Mucosa of rectum (tissue), 2 donors: ENCODE measurements at regions not wholly inside any gene's neighbourhood (a gene's known extent, or its start where the extent isn't known, plus 50 kb on each side); places are given as distances from the start of the nearest gene placed in this dataset.

ENCODE experiments used
- H3K27ac ChIP-seq, 2 donors: one replicate each; pipeline ENCODE4 v1.7.0; 2013; ENCODE audit warnings: inconsistent platforms in 2 of 2, low read depth in 2 of 2, low read length in 2 of 2
- H3K27me3 ChIP-seq, 2 donors: one replicate each; pipeline ENCODE4 v1.7.0; 2013; ENCODE audit warnings: low read length in 2 of 2; ENCODE audit not compliant: control insufficient read depth in 2 of 2, insufficient read depth in 2 of 2
- H3K36me3 ChIP-seq, 2 donors: one replicate each; pipeline ENCODE4 v1.7.0; 2013; ENCODE audit warnings: low read length in 2 of 2; ENCODE audit not compliant: control insufficient read depth in 2 of 2, insufficient read depth in 2 of 2
- H3K4me1 ChIP-seq, 2 donors: one replicate each; pipeline ENCODE4 v1.7.0; 2013; ENCODE audit warnings: low read length in 2 of 2, mild to moderate bottlenecking in 1 of 2; ENCODE audit not compliant: control insufficient read depth in 2 of 2, insufficient read depth in 2 of 2
- H3K4me3 ChIP-seq, 2 donors: one replicate each; pipeline ENCODE4 v1.7.0; 2013; ENCODE audit warnings: low read length in 2 of 2
- H3K9ac ChIP-seq, 2 donors: one replicate each; pipeline ENCODE4 v1.7.0; 2013; ENCODE audit warnings: low read length in 2 of 2, low read depth in 1 of 2, mild to moderate bottlenecking in 1 of 2
- H3K9me3 ChIP-seq, 2 donors: one replicate each; pipeline ENCODE4 v1.7.0; 2013; ENCODE audit warnings: low read length in 2 of 2; ENCODE audit not compliant: control insufficient read depth in 2 of 2
- donor health status: healthy.
- donor health status: Normal muscosa, but diverticular disease.

GRCh38 chr6:6494677-6495076 lies 93.8 kb upstream of the LY86 start:
- Histone ChIP-seq H3K27me3 (peaks cover 0 to 1% of the 10 kb centered on the region in 2 donors), H3K27ac (no peak overlapping the region), H3K9ac (no peak overlapping the region)

GRCh38 chr6:6495851-6496250 lies 92.7 kb upstream of the LY86 start:
- no peaks in the 10 kb centered on the region for H3K4me1 ChIP-seq
- no peak overlapping the region for H3K4me3 ChIP-seq
- H3K36me3 ChIP-seq, result no peaks in the 10 kb centered on the region
- peaks cover 0 to 1% of the 10 kb centered on the region in 2 donors for H3K27me3 ChIP-seq
- no peak overlapping the region for H3K9ac ChIP-seq
- H3K27ac ChIP-seq, result no peak overlapping the region
- no peaks in the 10 kb centered on the region for H3K9me3 ChIP-seq

More at GRCh38 chr6:6494677-6495076, 93.8 kb upstream of the LY86 start:
- Histone ChIP-seq H3K36me3 (no peaks in the 10 kb centered on the region), H3K4me1 (no peaks in the 10 kb centered on the region), H3K4me3 (no peak overlapping the region), H3K9me3 (no peaks in the 10 kb centered on the region)

- no peak overlapping the region for H3K27ac ChIP-seq
- no peaks in the 10 kb centered on the region for H3K4me1 ChIP-seq
- no peaks in the 10 kb centered on the region for H3K36me3 ChIP-seq
- no peaks in the 10 kb centered on the region for H3K9me3 ChIP-seq
- H3K9ac ChIP-seq, result no peak overlapping the region
- peaks cover 0 to 1% of the 10 kb centered on the region in 2 donors for H3K27me3 ChIP-seq
- H3K4me3 ChIP-seq, result no peak overlapping the region
Observed at GRCh38 chr6:6497541-6497940, 91.0 kb upstream of the LY86 start.

- Histone ChIP-seq H3K36me3 (no peaks in the 10 kb centered on the region), H3K4me1 (no peaks in the 10 kb centered on the region), H3K4me3 (no peak overlapping the region), H3K9me3 (no peaks in the 10 kb centered on the region), H3K9ac (no peak overlapping the region), H3K27me3 (peaks cover 0 to 1% of the 10 kb centered on the region in 2 donors), H3K27ac (no peak overlapping the region)
Observed at GRCh38 chr6:6497976-6498375, 90.5 kb upstream of the LY86 start.

- H3K4me3 ChIP-seq, result no peak overlapping the region
- H3K27ac ChIP-seq, result no peak overlapping the region
- H3K27me3 ChIP-seq, result no peaks in the 10 kb centered on the region
- no peaks in the 10 kb centered on the region for H3K9me3 ChIP-seq
- no peaks in the 10 kb centered on the region for H3K36me3 ChIP-seq
- no peak overlapping the region for H3K9ac ChIP-seq
- H3K4me1 ChIP-seq, result no peaks in the 10 kb centered on the region
Observed at GRCh38 chr6:6503191-6503590, 85.3 kb upstream of the LY86 start.

GRCh38 chr6:6505111-6505510 lies 83.4 kb upstream of the LY86 start:
- no peak overlapping the region for H3K4me3 ChIP-seq

GRCh38 chr6:6508643-6509042 lies 79.9 kb upstream of the LY86 start:
- Histone ChIP-seq H3K9ac (no peak overlapping the region), H3K36me3 (no peaks in the 10 kb centered on the region), H3K27ac (peak overlapping the region in 1 of 2 donors; percentile 2), H3K9me3 (no peaks in the 10 kb centered on the region), H3K27me3 (no peaks in the 10 kb centered on the region), H3K4me3 (no peak overlapping the region), H3K4me1 (no peaks in the 10 kb centered on the region)

More at GRCh38 chr6:6505111-6505510, 83.4 kb upstream of the LY86 start:
- no peaks in the 10 kb centered on the region for H3K4me1 ChIP-seq
- no peaks in the 10 kb centered on the region for H3K36me3 ChIP-seq
- no peaks in the 10 kb centered on the region for H3K9me3 ChIP-seq
- H3K27ac ChIP-seq, result no peak overlapping the region
- no peak overlapping the region for H3K9ac ChIP-seq
- no peaks in the 10 kb centered on the region for H3K27me3 ChIP-seq

GRCh38 chr6:6509284-6509683 lies 79.2 kb upstream of the LY86 start:
- no peak overlapping the region for H3K4me3 ChIP-seq
- H3K27me3 ChIP-seq, result no peaks in the 10 kb centered on the region
- H3K36me3 ChIP-seq, result no peaks in the 10 kb centered on the region
- H3K4me1 ChIP-seq, result no peaks in the 10 kb centered on the region
- no peak overlapping the region for H3K27ac ChIP-seq
- no peak overlapping the region for H3K9ac ChIP-seq
- no peaks in the 10 kb centered on the region for H3K9me3 ChIP-seq

GRCh38 chr6:6512711-6513110 lies 75.8 kb upstream of the LY86 start:
- no peak overlapping the region for H3K9ac ChIP-seq
- H3K9me3 ChIP-seq, result no peaks in the 10 kb centered on the region
- H3K27me3 ChIP-seq, result no peaks in the 10 kb centered on the region
- H3K36me3 ChIP-seq, result no peaks in the 10 kb centered on the region
- H3K27ac ChIP-seq, result no peak overlapping the region
- H3K4me1 ChIP-seq, result no peaks in the 10 kb centered on the region
- no peak overlapping the region for H3K4me3 ChIP-seq

- H3K9me3 ChIP-seq, result no peaks in the 10 kb centered on the region
- no peaks in the 10 kb centered on the region for H3K27me3 ChIP-seq
- no peaks in the 10 kb centered on the region for H3K36me3 ChIP-seq
- no peak overlapping the region for H3K9ac ChIP-seq
- no peak overlapping the region for H3K4me3 ChIP-seq
- H3K27ac ChIP-seq, result no peak overlapping the region
- H3K4me1 ChIP-seq, result no peaks in the 10 kb centered on the region
Observed at GRCh38 chr6:6515691-6516607, 72.6 kb upstream of the LY86 start.
